NCI-H2081 (cell line): ENCODE measurements at regions not wholly inside any gene's neighbourhood (a gene's known extent, or its start where the extent isn't known, plus 50 kb on each side); places are given as distances from the start of the nearest gene placed in this dataset.
"Not testable (repeated sequence)": the region's sequence is repeated elsewhere in the genome, so short reads cannot be mapped to it uniquely, and the experiment has no call there.

Experiments used
- DNase-seq, 2 experiments: peaks; one replicate each; lab custom pipeline; 2025; lab: John Stamatoyannopoulos, UW

DNA sequence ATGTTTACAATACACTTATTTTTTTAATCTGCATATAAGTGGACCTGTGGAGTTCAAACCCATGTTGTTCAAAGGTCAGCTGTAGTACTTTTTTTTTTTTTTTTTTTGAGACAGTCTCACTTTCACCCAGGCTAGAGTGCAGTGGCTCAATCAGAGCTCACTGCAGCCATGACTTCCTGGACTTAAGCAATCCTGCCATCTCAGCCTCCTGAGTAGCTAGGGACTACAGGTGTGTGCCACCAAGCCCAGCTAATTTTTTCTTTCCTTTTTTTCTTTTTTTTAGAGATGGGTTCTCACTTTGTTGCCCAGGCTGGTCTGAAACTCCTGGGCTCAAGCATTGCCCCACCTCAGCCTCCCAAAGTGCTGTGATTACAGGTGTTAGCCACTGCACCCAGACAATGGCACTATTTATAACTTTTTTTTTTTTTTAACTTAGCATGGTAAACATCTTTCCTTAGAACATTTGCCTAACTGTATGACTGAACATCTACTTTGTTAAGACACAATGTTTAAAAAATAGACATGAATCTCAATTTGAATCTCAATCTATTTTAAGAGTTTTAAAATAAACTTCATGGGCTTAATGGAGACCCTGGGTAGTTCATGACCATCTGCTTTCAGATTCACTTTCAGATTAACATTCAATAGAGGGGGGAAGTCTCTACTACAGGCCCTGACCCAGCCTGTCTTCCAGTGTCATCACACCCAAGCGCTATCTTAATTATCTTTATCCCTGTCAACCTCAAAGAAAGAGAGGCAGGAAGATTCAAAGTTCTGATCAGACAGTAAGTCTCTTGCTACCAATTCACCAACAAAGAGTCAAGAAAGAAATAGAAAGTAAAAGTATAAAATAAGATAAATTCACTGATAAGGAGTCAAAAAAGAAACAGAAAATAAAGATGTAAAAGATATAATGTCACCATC lies 97.7 kb upstream of the DOCK9 start:
- DNase-seq: no peak

DNA sequence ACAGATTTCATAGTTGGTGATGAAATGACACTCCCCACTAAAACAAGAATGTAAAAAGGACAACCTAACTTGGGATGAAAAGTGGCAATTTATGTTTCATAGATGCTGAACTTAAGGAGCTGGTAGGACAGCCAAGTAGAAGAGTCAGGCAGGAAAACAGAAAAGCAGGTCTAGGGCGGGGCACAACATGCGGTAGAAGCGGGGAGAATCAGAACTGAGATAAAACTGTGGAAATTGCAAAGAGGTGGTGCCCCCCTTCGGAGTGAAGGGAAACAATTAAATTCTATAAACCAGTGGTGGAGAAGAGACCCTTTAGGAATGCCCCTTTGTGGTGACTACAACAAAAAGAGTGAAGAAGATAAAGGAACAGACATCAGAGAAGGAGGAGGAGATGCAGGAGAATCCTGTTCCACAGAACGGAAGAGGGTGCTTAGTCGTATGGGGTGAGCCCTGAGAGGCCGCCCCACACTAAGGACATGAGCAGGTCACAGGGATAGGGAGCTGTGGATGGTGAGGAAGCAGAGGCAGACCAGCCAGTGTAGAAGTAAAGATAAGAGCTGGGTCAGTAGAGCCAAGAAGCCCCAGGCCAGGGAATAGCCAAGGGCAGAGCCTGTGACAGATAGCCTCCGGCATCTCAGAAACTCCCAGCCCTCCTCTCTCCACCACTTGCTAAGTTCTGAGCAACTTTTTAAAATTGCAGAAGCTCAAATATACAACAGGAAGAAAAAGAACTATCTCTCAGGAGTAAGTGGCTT lies 100.3 kb upstream of the DOCK9 start:
- no peak for DNase-seq

DNA sequence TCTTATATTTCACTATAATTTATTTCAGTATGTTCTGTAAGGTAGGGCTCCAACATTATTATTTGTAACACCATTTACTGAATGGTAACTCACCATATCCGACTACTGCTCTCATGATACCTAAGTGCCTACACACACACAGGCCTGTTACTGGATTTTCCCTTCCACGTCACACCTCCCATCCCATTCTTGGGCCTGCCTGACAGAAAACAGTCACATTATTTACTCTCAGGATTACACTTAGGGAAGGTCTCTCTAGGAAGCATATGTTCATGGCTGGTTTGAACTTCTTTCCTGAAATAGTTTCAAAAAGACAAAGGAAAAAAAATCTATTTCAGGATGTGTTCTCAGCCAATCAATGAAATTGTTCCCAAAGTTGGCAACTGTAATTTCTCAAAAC lies 102.3 kb upstream of the DOCK9 start:
- DNase-seq: no peak

DNA sequence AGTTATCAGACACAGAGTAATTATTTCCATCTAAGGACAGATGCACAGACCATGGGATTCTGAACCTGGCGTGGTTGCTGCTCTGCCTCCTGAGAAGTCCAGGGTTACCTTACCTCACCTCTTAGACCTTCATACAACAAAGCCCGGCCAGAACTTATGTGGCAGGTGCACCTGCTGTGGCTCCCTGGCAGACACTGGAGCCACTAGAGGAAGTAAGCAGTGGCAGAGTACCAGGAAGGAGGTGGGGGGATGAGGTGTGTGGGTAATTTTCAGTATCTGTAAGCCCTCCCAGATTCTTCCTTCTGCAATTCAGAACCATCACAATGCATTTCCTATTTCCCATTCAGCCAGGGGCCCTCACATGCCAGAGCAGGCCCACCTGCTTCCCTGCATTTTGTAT lies 106.1 kb upstream of the DOCK9 start:
- DNase-seq: peak in 1 of 2 experiments; percentile 9

DNA sequence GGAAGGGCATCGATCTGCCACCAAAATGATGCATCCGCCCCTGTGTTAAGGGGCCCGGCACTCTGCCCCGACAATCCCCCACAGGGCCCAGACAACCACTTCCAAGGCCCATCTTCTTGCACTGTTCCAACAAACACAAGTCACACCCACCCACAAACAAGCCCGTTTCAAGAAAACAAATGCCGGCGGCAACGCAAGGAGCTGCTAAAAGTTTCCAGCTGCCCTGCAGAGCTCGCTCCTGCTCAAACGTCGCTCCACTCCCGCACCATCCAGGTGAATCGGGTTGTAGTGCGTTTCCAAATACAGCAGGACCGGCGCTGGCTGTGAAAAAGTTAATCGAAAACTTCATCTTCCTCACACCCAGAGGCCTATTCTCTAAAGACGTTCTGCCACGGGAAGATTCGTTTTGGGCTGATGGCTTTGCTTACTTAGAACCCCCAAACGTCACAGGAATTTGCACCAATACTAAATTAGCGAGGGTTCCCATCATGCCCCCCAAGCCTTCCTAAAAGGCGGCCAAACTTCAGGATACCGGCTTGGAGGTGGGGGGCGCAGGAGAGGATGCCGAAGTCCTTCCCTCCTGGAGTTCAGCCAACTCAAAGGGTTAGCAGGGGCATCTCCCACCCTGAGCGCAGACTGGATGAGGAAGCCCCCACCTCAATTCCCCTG lies 107.4 kb upstream of the DOCK9 start:
- DNase-seq: no peak

DNA sequence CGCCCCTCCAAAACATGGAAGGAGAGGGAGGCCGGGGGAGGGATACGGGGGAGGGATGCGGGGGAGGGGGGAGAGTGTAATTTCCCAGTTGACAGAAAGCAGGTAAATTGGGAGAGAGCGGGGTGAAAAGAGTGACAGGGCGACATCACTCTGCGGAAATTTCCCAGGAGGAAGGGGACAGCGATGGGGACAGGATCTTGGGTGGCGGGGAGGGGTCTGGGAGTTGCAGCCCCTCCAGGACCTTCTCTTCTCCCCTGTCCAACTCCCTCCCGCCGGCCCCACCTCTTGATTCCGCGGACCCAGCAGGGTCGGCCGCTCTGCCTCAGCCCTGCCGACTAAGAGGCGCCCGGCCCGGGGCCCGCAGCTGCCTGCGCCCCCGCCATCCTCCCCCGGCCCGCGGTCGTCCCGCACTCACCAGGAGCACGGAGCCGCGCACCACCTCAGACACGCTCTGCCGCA lies 108.0 kb upstream of the DOCK9 start:
- no peak for DNase-seq

DNA sequence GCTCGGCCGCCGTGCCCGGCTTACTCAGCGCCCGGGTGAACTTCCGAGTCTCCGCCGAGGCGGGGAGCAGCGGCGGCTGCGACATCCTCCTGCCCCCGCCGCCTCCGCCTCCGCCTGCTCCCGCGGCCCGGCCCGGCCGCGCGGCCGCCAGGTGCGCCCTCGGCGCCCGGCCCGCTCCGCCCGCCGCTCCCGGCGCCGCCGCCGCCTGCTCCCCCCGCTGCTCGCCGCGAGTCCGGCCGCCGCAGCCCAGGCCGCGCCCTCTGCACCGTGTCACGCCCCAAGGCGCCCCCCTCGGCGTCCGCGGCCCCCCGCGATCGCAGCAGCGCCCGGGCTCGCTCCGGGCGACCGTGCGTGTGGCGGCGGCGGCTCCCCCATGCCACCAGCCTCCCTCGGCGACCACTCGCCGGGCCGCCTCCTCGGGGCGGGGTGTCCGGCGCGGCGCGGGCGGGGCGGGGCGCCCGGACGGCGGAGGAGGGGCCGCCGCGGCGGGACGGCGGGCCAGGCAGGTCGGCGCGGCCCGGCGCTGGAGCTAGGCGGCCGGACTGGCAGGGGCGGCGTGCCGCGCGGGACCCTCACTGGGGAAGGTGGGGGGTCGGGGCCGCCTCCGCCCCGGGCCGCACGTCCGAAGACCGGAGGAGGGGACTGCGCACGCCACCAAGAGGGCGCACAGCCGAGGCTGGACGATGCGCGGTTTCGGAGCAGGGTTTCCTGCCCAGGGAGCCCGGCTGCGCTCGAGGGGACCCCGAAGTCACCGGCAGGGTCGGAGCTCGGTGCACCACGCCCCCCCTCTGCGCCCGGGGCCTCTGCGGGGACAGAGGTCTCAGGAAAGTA lies 108.6 kb upstream of the DOCK9 start:
- DNase-seq: peak; percentile 30 to 54

DNA sequence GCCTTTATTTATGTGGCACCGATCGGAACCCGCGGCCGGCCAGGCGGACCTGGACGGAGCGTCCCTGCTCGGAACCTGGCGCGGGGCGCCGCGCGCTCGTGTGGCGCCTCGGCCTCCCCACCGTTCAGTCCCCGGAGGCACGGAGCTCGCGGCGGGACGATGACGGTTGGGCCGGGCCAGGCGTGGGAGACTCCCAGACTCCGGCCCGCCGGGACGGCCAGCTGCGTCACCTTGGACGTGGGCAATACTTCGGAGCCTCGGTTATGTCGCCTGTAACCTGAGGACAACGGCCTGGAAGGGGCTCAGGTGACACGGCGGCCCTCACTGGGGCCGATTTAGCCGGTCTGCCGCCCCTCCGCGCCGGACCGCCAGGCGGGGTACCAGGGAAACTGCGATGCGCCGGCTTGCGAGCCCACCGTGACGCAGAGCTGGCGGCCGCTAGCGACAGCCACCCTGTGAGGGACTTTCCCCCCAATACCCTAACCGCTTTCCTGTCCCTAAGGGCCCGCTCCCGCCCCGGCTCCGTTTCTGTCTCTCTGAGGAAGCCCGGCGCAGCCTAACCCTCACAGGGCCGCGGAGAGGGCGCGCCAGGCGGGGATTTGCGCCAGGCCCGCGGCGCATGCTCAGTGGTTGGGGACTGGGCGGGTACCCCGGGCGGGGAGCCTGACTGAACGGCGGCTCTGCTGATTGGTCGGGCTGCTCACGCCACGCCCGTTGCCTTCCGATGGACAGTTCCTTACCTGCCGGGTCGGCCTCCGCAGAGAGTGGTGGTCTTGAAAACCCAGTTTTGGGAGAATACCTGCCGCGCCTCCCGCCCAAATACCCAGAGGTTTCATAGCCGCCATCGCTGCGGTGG lies 109.5 kb upstream of the DOCK9 start:
- peak; percentile 85 to 91 for DNase-seq

DNA sequence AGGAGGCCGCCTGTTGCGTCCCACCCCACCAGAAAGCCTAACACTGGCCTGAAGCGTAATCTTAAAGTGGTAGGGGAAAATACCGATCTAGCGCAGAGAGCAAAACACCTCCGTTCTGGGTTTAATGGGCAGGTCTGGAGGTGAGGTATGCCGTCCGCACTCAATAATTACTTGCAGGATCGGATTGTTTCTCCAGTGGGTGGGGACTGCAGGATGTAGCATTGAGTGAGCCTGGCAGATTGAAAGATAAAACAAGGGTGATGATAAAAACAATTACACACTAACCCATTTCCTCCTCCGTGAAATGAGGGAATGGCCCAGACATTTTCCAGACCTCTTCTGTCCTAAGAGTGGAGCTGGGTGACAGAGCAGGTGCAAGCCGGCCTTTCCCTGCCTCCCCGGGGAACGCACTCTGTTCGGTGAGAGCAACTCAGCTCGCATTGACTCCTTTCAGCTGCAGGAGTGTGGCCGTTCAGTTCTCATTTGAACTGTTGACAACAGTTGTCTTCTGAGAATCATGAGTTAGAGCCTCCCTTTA lies 110.2 kb upstream of the DOCK9 start:
- DNase-seq: peak; percentile 12 to 60

DNA sequence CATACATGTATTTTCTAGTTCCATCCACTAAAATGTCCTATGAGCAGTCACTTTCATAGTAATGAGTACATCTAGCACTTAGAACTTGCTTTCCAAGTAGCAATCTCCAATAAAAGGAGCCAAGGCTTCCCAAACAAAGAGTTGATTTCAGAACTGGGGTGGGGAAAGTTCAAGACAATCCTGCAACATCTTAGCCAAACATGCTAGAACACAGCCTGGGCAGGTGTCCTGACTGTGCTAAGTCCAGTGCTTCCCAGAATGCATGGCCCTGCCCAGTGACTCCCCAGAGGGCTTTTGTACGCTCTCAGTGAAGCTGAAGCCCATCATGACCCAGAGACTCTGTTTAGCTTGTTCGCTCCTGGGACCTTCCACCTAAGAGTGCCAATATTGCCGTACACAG lies 106.7 kb upstream of the UBAC2 start:
- no peak for DNase-seq

DNA sequence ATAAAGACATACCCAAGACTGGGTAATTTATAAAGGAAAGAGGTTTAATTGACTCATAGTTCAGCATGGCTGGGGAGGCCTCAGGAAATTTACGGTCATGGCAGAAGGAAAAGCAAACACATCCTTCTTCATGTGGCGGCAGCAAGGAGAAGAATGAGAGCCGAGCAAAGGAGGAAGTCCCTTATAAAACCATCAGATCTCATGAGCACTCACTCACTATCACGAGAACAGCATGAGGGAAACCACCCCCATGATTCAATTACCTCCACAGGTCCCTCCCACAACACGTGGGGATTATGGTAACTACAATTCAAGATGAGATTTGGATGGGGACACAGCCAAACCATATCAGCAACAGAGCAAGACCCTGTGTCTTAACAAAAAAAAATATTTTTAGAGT lies 98.8 kb upstream of the UBAC2 start:
- not testable (repeated sequence) for DNase-seq

DNA sequence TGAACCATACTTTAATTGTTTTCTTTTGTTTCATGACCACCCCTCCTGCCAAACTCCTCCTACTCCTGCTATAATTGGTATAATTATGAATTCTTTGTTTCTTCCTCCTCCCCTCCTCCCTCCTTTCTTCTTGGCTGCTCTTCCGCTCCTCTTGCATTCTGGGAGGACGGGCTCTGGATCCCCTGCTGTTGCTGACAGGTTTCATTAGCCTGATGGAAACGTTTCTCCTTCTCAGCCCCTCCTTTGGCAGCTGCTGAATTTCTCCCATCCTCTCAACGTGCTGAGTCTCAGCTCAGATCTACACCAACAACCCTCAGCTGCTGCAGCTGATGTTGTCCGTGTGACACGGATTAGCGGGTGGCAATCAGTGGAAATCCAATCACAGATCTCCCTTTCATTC lies 97.1 kb upstream of the UBAC2 start:
- peak; percentile 1 to 17 for DNase-seq

DNA sequence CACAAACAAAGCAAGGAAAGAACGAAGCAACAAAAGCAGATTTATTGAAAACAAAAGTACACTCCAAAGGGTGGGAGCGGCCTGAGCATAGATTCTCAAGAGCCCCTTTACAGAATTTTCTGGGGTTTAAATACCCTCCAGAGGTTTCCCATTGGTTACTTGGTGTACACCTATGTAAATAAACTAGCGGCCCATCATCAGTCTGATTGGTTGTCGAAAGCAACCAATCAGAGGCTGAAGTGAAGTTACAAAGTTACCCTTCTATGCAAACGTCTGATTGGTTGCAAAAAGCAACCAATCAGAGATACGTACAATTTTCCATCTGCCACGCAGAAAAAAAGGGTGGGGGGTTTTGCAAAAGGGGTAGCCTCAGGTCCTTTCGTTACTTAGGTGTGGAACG lies 96.3 kb upstream of the UBAC2 start:
- no peak for DNase-seq

DNA sequence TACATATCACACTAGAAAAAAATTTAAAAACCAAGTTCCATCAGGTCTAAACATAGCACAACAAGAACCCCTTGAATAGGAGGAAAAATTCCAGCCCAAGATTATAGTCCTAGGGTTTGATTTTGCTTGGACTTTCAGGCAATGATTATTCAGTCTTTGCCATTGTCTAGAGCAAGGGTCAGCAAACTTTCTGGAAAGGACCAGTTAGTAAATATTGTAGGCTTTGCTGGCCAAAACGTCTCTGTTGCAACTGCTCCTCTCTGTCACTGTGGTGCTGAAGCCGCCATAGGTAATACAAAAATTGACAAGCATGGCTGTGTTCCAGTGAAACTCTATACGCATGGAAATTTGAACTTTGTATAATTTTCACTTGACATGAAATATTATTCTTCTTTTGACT lies 95.5 kb upstream of the UBAC2 start:
- no peak for DNase-seq

DNA sequence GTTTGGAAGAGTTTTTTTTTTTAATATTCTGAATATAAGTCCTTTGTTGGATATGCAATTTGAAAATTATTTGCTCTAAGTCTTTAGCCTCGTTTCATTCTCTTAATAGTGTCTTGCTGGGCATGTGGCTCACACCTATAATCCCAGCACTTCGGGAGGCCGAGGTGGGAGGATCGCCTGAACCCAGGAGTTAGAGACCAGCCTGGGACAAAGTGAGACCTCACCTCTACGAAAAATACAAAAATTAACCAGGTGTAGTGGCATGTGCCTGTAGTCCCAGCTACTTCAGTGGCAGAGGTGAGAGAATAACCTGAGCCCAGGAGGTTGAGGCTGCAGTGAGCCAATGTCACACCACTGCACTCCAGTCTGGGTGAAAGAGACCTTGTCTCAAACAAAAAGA lies 87.3 kb upstream of the UBAC2 start:
- DNase-seq: no peak

DNA sequence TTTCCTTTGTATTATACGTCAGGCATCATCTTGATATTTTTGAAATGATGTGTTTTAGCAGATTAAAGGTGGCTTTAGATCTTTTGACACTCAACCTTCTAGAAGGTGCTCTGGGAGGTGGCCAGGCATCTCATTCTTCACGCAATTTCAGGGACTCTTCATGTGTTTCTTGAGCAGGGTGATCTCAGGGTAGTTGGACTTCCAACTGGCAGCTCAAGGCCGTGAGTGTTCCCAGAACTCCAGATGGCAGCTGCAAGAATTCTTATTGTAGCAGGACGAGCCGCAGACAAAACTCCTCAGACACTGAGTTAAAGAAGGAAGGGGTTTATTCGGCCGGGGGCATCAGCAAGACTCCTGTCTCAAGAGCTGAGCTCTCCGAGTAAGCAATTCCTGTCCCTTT lies 82.5 kb upstream of the UBAC2 start:
- no peak for DNase-seq

DNA sequence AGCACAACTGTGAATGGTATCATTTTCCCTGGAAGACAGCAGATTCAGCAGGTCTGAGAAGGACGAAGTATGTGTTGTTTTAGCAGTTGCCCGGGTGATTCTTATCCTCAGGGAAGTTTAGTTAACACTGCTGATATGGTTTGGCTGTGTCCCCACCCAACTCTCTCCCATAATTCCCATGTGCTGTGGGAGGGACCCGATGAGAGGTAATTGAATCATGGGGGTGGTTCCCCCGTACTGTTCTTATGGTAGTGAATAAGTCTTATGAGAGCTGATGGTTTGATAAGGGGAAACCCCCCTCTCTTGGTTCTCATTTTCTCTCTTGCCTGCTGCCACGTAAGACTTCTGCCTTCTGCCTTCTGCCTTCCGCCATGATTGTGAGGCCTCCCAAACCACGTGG lies 81.0 kb upstream of the UBAC2 start:
- no peak for DNase-seq

DNA sequence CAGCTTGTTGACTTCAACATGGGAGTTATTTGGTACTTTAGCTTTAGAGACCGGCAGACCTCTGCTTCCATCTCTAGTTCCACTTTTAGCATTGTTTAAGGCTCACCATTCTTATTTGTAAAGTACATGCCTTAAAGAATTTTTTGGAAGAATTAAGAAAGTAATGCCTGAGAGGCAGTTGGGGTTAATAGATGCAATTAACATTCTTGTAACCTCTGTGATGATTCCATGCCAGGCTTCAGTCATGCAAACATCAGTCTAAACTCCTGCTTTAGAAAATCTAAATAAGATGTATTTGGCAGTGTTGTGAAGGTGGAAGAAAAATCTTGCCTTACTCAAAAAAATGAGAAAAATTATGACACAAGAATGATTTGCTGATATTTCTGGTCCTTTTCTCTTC lies 79.9 kb upstream of the UBAC2 start:
- DNase-seq: no peak

DNA sequence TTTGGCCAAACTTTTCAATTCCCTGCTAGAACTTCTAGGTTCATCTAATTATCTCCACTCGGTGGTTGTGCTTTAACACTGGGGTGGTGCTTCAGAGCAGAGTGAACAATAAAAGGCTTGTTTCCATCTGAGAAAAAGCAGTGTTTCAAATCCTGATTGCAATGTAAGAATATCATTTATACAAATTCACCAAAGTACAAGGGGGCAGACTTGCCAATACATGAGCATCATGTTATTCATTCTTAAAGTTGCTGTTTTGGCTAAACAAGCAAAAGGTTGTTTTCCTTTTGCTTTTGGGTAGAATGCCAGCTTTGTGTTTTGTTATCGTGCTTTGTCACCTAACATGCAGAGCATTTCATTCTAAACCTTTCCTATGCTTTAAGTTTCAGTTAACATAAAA lies 78.5 kb upstream of the UBAC2 start:
- DNase-seq: no peak
